Pancreas (tissue), 10 donors: ENCODE measurements at regions not wholly inside any gene's neighbourhood (a gene's known extent, or its start where the extent isn't known, plus 50 kb on each side); places are given as distances from the start of the nearest gene placed in this dataset.

Source experiments
- ATAC-seq, 4 donors: fragments of 200-7000 bp; cut with Tn5 transposase; one replicate each; pipeline versions ENCODE4 v1.8.0 to v1.9.1; 2020; ENCODE audit warnings: mild to moderate bottlenecking in 4 of 4, moderate library complexity in 4 of 4
- DNase-seq, 6 donors: peaks; one replicate each; pipeline ENCODE4 v3.0.0-alpha.2; 2020
- FAIRE-seq: peaks from 2 replicates; lab custom pipeline; 2012; peaks lifted over from hg19 to GRCh38; lab: Jason Lieb, UNC
- H3K27ac ChIP-seq, 4 donors: fragments of 200-600 bp; sonication (generic); 1 replicate in 3 of 4; 2 replicates in 1 of 4; pipeline versions ENCODE4 v1.5.0 to v1.8.0; 2020
- H3K27me3 ChIP-seq, 4 donors: fragments of 200-600 bp; one replicate each; pipeline ENCODE4 v1.8.0; 2021
- H3K36me3 ChIP-seq, 3 donors: fragments of 200-600 bp; sonication (generic) in 1 of 3; one replicate each; pipeline versions ENCODE4 v1.5.0 to v1.8.0; 2020 to 2021
- H3K4me1 ChIP-seq, 3 donors: fragments of 200-600 bp; one replicate each; pipeline ENCODE4 v1.8.0; 2021
- H3K4me3 ChIP-seq, 4 donors: fragments of 200-600 bp; sonication (generic) in 2 of 4; one replicate each; pipeline versions ENCODE4 v1.5.0 to v1.8.0; 2020 to 2021
- H3K9me3 ChIP-seq, 4 donors: fragments of 200-600 bp; one replicate each; pipeline ENCODE4 v1.8.0; 2021
- CTCF ChIP-seq, 4 donors: fragments of 200-600 bp; sonication (generic) in 3 of 4; IDR thresholded peaks; one replicate each; pipeline versions ENCODE4 v1.5.0 to v1.8.0; 2021; ENCODE audit warnings: antibody characterized with exemption in 4 of 4
- WGBS, 2 donors: extraction: QIAGEN DNeasy Blood & Tissue Kit; methylation state at CpG; one replicate each; pipeline ENCODE4 v1.1.7; 2013; 5-methylcytosine and 5-hydroxymethylcytosine counted together
- intact Hi-C, 3 donors: fragments of 100-400 bp; cut with DNase I; formaldehyde crosslinking; loops; one replicate each; pipeline versions ENCODE4 v1.11.1 to v1.14.2; 2022
- donor health status: healthy with polysubstance abuse.
- donor health status: DM: no; HTN: no; CAD: no; lungs with moderate emphysema.
- donor health status: DM: no; HTN: no; CAD: no.
- donor health status: control.
- donor health status: control.
- donor health status: Bipolar disorder and iron deficiency.
- donor health status: DM: yes; HTN: yes; CAD: no.
- donor health status: DM: no; HTN: no; CAD: no.
- donor health status: DM: no; HTN: no; CAD: no.
- donor health status: DM: yes; HTN: yes; CAD: no.

GRCh38 chr2:65789923-65790675, 357.7 kb upstream of the SPRED2 start:
- FAIRE-seq: no peak
- TF ChIP-seq CTCF (IDR thresholded peaks at IDR 0.05): no peak

GRCh38 chr2:65788556-65788955, 356.2 kb upstream of the SPRED2 start:
- no peak overlapping the region for H3K4me3 ChIP-seq
- FAIRE-seq (no peak), ATAC-seq (no peak), DNase-seq (no peak)
- no peaks in the 10 kb centered on the region for H3K27me3 ChIP-seq
- intact Hi-C loops: no loop called here
- WGBS, 2 donors: 65 to 77% methylated on average over 5 of the region's 5 CpGs
- no peak for TF ChIP-seq CTCF (IDR thresholded peaks at IDR 0.05)
- no peaks in the 10 kb centered on the region for H3K9me3 ChIP-seq
- H3K27ac ChIP-seq: no peak overlapping the region
- no peaks in the 10 kb centered on the region for H3K4me1 ChIP-seq
- no peaks in the 10 kb centered on the region for H3K36me3 ChIP-seq

More at GRCh38 chr2:65789923-65790675, 357.7 kb upstream of the SPRED2 start:
- WGBS, 2 donors: 81 to 84% methylated on average over 30 of the region's 30 CpGs
- DNase-seq (no peak), ATAC-seq (no peak)
- H3K27me3 ChIP-seq: no peaks in the 10 kb centered on the region
- no peak overlapping the region for H3K27ac ChIP-seq
- intact Hi-C loops: no loop called here
- H3K9me3 ChIP-seq: no peaks in the 10 kb centered on the region
- H3K4me3 ChIP-seq: no peak overlapping the region
- no peaks in the 10 kb centered on the region for H3K4me1 ChIP-seq
- H3K36me3 ChIP-seq: no peaks in the 10 kb centered on the region

DNA sequence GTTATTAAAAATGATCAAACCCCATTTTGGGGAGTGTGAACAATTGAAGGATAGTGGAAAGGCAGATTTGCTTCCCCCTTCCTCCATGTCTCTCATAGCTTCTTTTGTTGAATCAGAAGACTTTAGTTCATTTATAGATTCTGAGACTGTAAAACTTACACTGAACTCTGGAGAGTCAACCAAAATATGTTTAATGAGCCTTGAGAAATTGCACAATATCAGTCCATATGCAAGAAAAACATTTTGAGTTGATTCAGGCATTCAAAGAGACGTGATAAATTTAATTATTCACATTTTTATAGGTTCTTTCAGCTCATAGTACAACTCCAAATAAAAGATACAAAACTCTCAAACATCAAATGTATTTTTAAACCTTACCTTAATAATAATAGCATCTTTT, 354.4 kb upstream of the SPRED2 start:
- ATAC-seq (no peak), FAIRE-seq (no peak), DNase-seq (no peak)
- H3K4me1 ChIP-seq: no peaks in the 10 kb centered on the region
- TF ChIP-seq CTCF (IDR thresholded peaks at IDR 0.05): no peak
- H3K4me3 ChIP-seq: no peak overlapping the region
- H3K36me3 ChIP-seq: no peaks in the 10 kb centered on the region
- H3K27ac ChIP-seq: no peak overlapping the region
- H3K27me3 ChIP-seq: no peaks in the 10 kb centered on the region
- 61 to 66% methylated on average over 1 of the region's 1 CpG for WGBS, 2 donors
- no peaks in the 10 kb centered on the region for H3K9me3 ChIP-seq
- intact Hi-C loops: no loop called here

DNA sequence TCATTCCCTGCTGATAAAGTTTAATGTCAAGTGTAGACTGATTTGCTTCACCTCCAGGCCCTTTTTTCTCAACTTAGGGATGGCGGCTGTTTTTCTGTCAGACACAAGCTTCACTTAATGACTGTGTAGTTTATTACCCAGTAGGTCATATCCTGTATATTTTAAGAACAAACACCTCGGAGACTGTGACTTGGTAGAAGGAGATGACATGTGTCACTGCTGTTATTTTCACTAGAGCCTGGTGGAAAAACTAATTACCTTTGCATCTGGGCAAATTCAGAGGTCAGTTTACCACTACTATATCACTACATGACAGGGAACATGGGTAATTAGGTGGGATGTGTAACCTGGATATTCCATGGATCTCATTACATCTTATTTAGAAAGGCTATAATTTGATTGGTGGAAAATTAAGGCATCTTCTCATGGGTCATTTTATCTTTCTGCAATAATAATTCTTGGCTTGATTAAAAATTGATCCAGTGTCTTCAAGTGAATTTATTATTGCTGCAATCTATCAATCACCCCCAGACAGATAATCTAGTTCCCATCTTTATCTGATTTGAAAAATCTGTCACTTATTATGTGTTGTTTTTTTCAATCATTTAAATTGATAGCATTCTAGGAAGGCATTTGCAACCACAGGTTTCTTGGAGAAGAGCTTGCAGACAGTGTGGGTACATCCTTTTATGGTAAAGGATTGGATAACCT, 353.8 kb upstream of the SPRED2 start:
- no peaks in the 10 kb centered on the region for H3K27me3 ChIP-seq
- FAIRE-seq: no peak
- ATAC-seq: no peak

More for the DNA sequence above, 353.8 kb upstream of the SPRED2 start:
- Histone ChIP-seq H3K4me3 (no peak overlapping the region), H3K27ac (no peak overlapping the region), H3K9me3 (no peaks in the 10 kb centered on the region), H3K4me1 (no peaks in the 10 kb centered on the region), H3K36me3 (no peaks in the 10 kb centered on the region)
- intact Hi-C loops: no loop called here
- 54 to 60% methylated on average over 2 of the region's 2 CpGs for WGBS, 2 donors
- TF ChIP-seq CTCF (IDR thresholded peaks at IDR 0.05): no peak
- no peak for DNase-seq
